Mammary epithelial cell (primary cell): ENCODE measurements at regions not wholly inside any gene's neighbourhood (a gene's known extent, or its start where the extent isn't known, plus 50 kb on each side); places are given as distances from the start of the nearest gene placed in this dataset.

ENCODE experiments used
- CTCF ChIP-seq, 2 donors: IDR thresholded peaks in 1 of 2; conservative IDR thresholded peaks in 1 of 2; 2 replicates each; pipeline ENCODE4 v1.5.1; 2011 to 2012; ENCODE audit warnings: inconsistent platforms in 2 of 2, low read length in 2 of 2, mild to moderate bottlenecking in 2 of 2, control low read depth in 1 of 2, low read depth in 1 of 2; ENCODE audit not compliant: insufficient read depth in 1 of 2; ENCODE audit errors: extremely low read depth in 1 of 2
- EZH2 ChIP-seq: IDR thresholded peaks from 2 replicates; pipeline ENCODE4 v1.6.1; 2012; ENCODE audit warnings: low read length, inconsistent platforms, borderline replicate concordance

- no peak for TF ChIP-seq CTCF (conservative IDR thresholded peaks at IDR 0.05 in 1 of 2, IDR thresholded peaks at IDR 0.05 in 1 of 2; ENCODE audit: extremely low read depth in 1 of 2, insufficient read depth in 1 of 2, low read depth in 1 of 2, low read length in 2 of 2)
- no peak for TF ChIP-seq EZH2
Observed at GRCh38 chr22:49420651-49421050, 407.0 kb downstream of the BRD1 start.
